SK-N-SH (cell line): ENCODE measurements at regions not wholly inside any gene's neighbourhood (a gene's known extent, or its start where the extent isn't known, plus 50 kb on each side); places are given as distances from the start of the nearest gene placed in this dataset.

Experiments used
- GABPA ChIP-seq: IDR thresholded peaks from 2 replicates; pipeline ENCODE4 v1.4.0; 2012; ENCODE audit warnings: low read depth, mild to moderate bottlenecking
- POLR2AphosphoS5 ChIP-seq: IDR thresholded peaks from 2 replicates; pipeline ENCODE4 v1.6.1; 2012; ENCODE audit warnings: low read depth, low read length
- RAD21 ChIP-seq: IDR thresholded peaks from 2 replicates; pipeline ENCODE4 v1.6.1; 2012; ENCODE audit warnings: mild to moderate bottlenecking, low read length
- TF ChIP-seq, protein P1 (sequence below): fragments of 200-600 bp; sonication (generic); IDR thresholded peaks from 2 replicates; pipeline ENCODE4 v1.6.1; 2017; ENCODE audit warnings: antibody characterized with exemption, mild to moderate bottlenecking, moderate library complexity
- TF ChIP-seq, protein P2 (sequence below): fragments of 150-350 bp; IDR thresholded peaks from 2 replicates; pipeline ENCODE4 v1.6.1; 2016; ENCODE audit warnings: mild to moderate bottlenecking, low read depth, low read length

DNA sequence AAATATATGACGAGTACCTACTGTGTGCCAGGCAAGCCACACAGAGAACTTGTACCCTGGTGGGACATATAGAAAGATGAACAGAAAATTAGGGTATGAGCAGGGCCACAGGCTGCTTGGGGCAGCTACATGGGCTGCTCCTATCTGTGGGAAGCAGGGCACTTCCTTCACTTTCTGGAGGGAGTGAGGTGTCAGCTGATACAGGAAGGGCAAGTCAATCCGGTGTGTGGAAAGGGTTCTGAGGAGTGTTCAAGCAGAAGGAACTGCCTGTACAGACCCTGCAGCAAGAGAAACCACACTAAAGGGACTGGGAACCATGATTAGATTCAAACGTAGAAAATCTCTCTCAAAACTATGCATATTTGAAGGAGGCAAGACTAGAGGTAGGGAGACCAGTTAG lies 58.6 kb upstream of the BCL11A start:
- TF ChIP-seq, protein P1, sequence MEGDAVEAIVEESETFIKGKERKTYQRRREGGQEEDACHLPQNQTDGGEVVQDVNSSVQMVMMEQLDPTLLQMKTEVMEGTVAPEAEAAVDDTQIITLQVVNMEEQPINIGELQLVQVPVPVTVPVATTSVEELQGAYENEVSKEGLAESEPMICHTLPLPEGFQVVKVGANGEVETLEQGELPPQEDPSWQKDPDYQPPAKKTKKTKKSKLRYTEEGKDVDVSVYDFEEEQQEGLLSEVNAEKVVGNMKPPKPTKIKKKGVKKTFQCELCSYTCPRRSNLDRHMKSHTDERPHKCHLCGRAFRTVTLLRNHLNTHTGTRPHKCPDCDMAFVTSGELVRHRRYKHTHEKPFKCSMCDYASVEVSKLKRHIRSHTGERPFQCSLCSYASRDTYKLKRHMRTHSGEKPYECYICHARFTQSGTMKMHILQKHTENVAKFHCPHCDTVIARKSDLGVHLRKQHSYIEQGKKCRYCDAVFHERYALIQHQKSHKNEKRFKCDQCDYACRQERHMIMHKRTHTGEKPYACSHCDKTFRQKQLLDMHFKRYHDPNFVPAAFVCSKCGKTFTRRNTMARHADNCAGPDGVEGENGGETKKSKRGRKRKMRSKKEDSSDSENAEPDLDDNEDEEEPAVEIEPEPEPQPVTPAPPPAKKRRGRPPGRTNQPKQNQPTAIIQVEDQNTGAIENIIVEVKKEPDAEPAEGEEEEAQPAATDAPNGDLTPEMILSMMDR = no peak
- no peak for TF ChIP-seq RAD21
- TF ChIP-seq POLR2AphosphoS5 = no peak
- no peak for TF ChIP-seq GABPA
- TF ChIP-seq, protein P2, sequence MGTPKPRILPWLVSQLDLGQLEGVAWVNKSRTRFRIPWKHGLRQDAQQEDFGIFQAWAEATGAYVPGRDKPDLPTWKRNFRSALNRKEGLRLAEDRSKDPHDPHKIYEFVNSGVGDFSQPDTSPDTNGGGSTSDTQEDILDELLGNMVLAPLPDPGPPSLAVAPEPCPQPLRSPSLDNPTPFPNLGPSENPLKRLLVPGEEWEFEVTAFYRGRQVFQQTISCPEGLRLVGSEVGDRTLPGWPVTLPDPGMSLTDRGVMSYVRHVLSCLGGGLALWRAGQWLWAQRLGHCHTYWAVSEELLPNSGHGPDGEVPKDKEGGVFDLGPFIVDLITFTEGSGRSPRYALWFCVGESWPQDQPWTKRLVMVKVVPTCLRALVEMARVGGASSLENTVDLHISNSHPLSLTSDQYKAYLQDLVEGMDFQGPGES = no peak
